Ishikawa (cell line): ENCODE measurements at regions not wholly inside any gene's neighbourhood (a gene's known extent, or its start where the extent isn't known, plus 50 kb on each side); places are given as distances from the start of the nearest gene placed in this dataset.

Experiments
- EGR1 ChIP-seq: IDR thresholded peaks from 2 replicates; pipeline ENCODE4 v1.6.1; 2012
- EP300 ChIP-seq: IDR thresholded peaks from 2 replicates; pipeline ENCODE4 v1.6.1; 2012; ENCODE audit warnings: borderline replicate concordance
- NFIC ChIP-seq: IDR thresholded peaks from 2 replicates; pipeline ENCODE4 v1.6.1; 2012
- TCF12 ChIP-seq: IDR thresholded peaks from 2 replicates; pipeline ENCODE4 v1.6.1; 2012; ENCODE audit warnings: low read depth
- YY1 ChIP-seq: IDR thresholded peaks from 2 replicates; pipeline ENCODE4 v1.6.1; 2012; ENCODE audit warnings: low read depth
- TF ChIP-seq, protein P1 (sequence below): IDR thresholded peaks from 2 replicates; pipeline ENCODE4 v1.6.1; 2012

- TF ChIP-seq TCF12, result no peak
- TF ChIP-seq EP300, result no peak
- TF ChIP-seq, protein P1, sequence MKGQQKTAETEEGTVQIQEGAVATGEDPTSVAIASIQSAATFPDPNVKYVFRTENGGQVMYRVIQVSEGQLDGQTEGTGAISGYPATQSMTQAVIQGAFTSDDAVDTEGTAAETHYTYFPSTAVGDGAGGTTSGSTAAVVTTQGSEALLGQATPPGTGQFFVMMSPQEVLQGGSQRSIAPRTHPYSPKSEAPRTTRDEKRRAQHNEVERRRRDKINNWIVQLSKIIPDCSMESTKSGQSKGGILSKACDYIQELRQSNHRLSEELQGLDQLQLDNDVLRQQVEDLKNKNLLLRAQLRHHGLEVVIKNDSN, result no peak
- no peak for TF ChIP-seq EGR1
- no peak for TF ChIP-seq NFIC
- TF ChIP-seq YY1, result no peak
These were observed 107.1 kb downstream of the MRPL14 start for GRCh38 chr6:44020148-44020547.
